HFFc6 (cell line): ENCODE measurements at regions not wholly inside any gene's neighbourhood (a gene's known extent, or its start where the extent isn't known, plus 50 kb on each side); places are given as distances from the start of the nearest gene placed in this dataset.

ENCODE experiments used
- DNase-seq: peaks from one replicate; pipeline ENCODE4 v3.0.0-alpha.2; 2018
- H3K27ac Mint-ChIP-seq: 2 replicates; pipeline ENCODE4 v1.8.0; 2020; ENCODE audit warnings: mild to moderate bottlenecking, mixed read lengths
- H3K27me3 Mint-ChIP-seq: 2 replicates; pipeline ENCODE4 v1.8.0; 2021; ENCODE audit warnings: mild to moderate bottlenecking, moderate library complexity, mixed read lengths; ENCODE audit not compliant: insufficient read depth
- H3K36me3 Mint-ChIP-seq: 2 replicates; pipeline ENCODE4 v1.8.0; 2021; ENCODE audit warnings: low read depth, mixed read lengths
- H3K4me1 Mint-ChIP-seq: 2 replicates; pipeline ENCODE4 v1.8.0; 2020; ENCODE audit warnings: low read depth, mixed read lengths
- H3K4me3 Mint-ChIP-seq: 2 replicates; pipeline ENCODE4 v1.8.0; 2020; ENCODE audit warnings: mild to moderate bottlenecking, moderate library complexity, mixed read lengths
- H3K9me3 Mint-ChIP-seq: 2 replicates; pipeline ENCODE4 v1.8.0; 2020; ENCODE audit warnings: mild to moderate bottlenecking, mixed read lengths
- CTCF ChIP-seq: fragments of 200-600 bp; sonication (generic); IDR thresholded peaks from 2 replicates; pipeline ENCODE4 v1.5.0; 2021; ENCODE audit warnings: antibody characterized with exemption, mild to moderate bottlenecking

DNA sequence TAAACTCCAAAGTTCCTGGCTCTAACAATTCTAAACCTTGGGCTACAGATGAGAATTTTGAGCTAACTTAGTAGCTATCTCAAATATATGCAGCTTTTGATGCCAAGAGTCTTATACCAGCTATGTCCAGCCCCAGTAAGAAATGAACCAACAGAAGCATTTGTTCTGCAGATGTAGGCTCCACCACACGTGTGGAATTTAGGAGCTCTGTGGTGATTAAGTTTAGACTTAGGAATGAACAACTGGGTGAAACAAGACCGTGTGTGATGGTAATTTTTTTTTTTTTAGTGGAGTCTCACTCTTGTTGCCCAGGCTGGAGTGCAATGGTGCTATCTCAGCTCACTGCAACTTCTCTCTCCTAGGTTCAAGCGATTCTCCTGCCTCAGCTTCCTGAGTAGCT is 179.7 kb downstream of the ANKRD30B start:
- Mint-ChIP-seq H3K36me3 (peaks cover 8% of the 10 kb centered on the region; the same call in 1 of the 2 replicates), H3K27me3 (peaks cover 5% of the 10 kb centered on the region), H3K27ac (no peak overlapping the region), H3K4me3 (no peak overlapping the region), H3K4me1 (no peaks in the 10 kb centered on the region), H3K9me3 (peaks cover 53% of the 10 kb centered on the region)
- no peak for DNase-seq
- no peak for TF ChIP-seq CTCF

GRCh38 chr18:14928396-14928795 is 180.4 kb downstream of the ANKRD30B start:
- H3K36me3 Mint-ChIP-seq = peaks cover 9% of the 10 kb centered on the region; the same call in 1 of the 2 replicates
- H3K4me1 Mint-ChIP-seq = no peaks in the 10 kb centered on the region
- H3K27ac Mint-ChIP-seq = no peak overlapping the region
- TF ChIP-seq CTCF = no peak
- H3K4me3 Mint-ChIP-seq = no peak overlapping the region
- peaks cover 5% of the 10 kb centered on the region for H3K27me3 Mint-ChIP-seq
- no peak for DNase-seq
- H3K9me3 Mint-ChIP-seq = peaks cover 57% of the 10 kb centered on the region

- Mint-ChIP-seq H3K36me3 (peaks cover 5% of the 10 kb centered on the region; the same call in 1 of the 2 replicates), H3K9me3 (peaks cover 55% of the 10 kb centered on the region), H3K27ac (no peak overlapping the region), H3K27me3 (peaks cover 2% of the 10 kb centered on the region; the same call in 1 of the 2 replicates), H3K4me1 (no peaks in the 10 kb centered on the region), H3K4me3 (no peak overlapping the region)
- no peak for TF ChIP-seq CTCF
- DNase-seq = no peak
Measured at GRCh38 chr18:14930076-14930475, 182.1 kb downstream of the ANKRD30B start.

- Mint-ChIP-seq H3K4me1 (no peaks in the 10 kb centered on the region), H3K27me3 (peaks cover 2% of the 10 kb centered on the region; the same call in 1 of the 2 replicates), H3K4me3 (no peak overlapping the region), H3K9me3 (peaks cover 53% of the 10 kb centered on the region), H3K27ac (no peak overlapping the region), H3K36me3 (peaks cover 4% of the 10 kb centered on the region; the same call in 1 of the 2 replicates)
- TF ChIP-seq CTCF = no peak
- no peak for DNase-seq
Measured at GRCh38 chr18:14930576-14930975, 182.6 kb downstream of the ANKRD30B start.

DNA sequence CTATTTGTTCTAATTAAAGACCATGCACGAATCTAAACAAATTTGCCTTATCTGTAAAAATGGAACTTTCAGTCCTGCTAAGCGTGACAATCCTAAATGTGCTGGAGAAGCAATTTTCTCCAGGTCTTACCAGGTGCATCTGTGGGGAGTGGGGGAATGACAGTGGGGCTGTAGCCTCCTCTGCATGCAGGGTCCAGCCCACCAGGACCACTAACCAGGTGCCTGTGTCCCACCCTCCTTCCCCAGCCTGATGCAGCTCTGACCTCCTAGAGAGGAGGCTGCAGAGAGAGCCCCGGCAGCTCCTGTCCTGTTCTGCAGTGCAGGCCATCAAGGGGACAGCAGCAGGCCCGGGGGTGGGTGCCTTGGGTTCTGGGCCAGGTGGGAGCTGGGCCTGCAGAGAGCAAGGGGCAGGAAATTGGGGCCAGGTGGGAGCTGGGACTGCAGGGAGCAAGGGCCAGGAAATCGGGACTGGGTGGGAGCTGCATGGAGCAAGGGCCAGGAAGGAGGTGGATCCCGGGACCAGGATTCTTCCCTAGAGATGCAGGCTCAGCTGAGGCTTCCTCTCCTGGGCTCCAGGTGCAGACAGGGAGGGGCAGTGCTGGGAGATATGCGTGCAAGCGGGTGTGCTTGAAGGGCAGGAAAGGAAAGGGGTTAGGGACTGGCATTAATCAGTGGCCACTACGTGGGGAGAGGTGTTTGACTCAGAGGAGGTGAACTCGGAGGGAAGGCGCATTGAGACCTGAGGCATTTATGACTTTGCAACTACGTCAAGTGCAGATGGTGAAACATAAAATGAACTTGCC is 185.3 kb downstream of the ANKRD30B start:
- no peak for TF ChIP-seq CTCF
- H3K36me3 Mint-ChIP-seq = peaks cover 12% of the 10 kb centered on the region
- DNase-seq = no peak
- H3K4me1 Mint-ChIP-seq = no peaks in the 10 kb centered on the region
- H3K4me3 Mint-ChIP-seq = no peak overlapping the region
- peaks cover 2% of the 10 kb centered on the region; the same call in 1 of the 2 replicates for H3K27me3 Mint-ChIP-seq
- H3K27ac Mint-ChIP-seq = no peak overlapping the region
- peaks cover 63% of the 10 kb centered on the region for H3K9me3 Mint-ChIP-seq
